ENCODE measurements at regions not wholly inside any gene's neighbourhood (a gene's known extent, or its start where the extent isn't known, plus 50 kb on each side); places are given as distances from the start of the nearest gene placed in this dataset.

DNA sequence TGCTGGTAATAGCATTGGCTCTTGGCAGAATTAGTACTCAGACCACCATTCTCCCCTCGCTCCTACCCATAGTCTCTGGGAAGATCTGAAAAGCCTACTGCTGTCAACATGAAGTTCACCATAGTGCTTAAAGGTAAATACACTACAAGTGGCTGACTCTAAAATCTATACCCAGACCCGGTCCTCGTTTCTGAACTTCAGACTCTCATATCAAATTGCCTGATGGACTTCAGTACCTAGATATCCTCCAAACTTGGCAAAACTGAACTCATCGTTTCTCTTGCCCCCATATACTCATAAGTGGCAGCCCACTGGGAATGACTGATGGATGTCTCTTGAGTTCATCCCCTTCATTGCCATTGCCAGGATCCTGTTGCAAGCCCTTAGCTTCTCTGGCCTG lies 67.3 kb downstream of the VCPKMT start:
- no peak for TF ChIP-seq TAF1 (IDR thresholded peaks at IDR 0.05; ENCODE audit: borderline replicate concordance, insufficient read depth, low read length)
- TF ChIP-seq POLR2AphosphoS5 (IDR thresholded peaks at IDR 0.05; ENCODE audit: low read depth, low read length) = no peak
- TF ChIP-seq SIN3A (IDR thresholded peaks at IDR 0.05; ENCODE audit: borderline replicate concordance, insufficient read depth, low read length) = no peak
- TF ChIP-seq, protein P1, sequence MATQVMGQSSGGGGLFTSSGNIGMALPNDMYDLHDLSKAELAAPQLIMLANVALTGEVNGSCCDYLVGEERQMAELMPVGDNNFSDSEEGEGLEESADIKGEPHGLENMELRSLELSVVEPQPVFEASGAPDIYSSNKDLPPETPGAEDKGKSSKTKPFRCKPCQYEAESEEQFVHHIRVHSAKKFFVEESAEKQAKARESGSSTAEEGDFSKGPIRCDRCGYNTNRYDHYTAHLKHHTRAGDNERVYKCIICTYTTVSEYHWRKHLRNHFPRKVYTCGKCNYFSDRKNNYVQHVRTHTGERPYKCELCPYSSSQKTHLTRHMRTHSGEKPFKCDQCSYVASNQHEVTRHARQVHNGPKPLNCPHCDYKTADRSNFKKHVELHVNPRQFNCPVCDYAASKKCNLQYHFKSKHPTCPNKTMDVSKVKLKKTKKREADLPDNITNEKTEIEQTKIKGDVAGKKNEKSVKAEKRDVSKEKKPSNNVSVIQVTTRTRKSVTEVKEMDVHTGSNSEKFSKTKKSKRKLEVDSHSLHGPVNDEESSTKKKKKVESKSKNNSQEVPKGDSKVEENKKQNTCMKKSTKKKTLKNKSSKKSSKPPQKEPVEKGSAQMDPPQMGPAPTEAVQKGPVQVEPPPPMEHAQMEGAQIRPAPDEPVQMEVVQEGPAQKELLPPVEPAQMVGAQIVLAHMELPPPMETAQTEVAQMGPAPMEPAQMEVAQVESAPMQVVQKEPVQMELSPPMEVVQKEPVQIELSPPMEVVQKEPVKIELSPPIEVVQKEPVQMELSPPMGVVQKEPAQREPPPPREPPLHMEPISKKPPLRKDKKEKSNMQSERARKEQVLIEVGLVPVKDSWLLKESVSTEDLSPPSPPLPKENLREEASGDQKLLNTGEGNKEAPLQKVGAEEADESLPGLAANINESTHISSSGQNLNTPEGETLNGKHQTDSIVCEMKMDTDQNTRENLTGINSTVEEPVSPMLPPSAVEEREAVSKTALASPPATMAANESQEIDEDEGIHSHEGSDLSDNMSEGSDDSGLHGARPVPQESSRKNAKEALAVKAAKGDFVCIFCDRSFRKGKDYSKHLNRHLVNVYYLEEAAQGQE (IDR thresholded peaks at IDR 0.05; ENCODE audit: insufficient read depth in 1 of 2, low read depth in 2 of 2, low read length in 2 of 2) = no peak

All from PFSK-1 (cell line).